H1 (cell line): ENCODE measurements at regions not wholly inside any gene's neighbourhood (a gene's known extent, or its start where the extent isn't known, plus 50 kb on each side); places are given as distances from the start of the nearest gene placed in this dataset.

Experiments
- CTCF ChIP-seq, 3 experiments: IDR thresholded peaks; 1 replicate in 2 of 3; 2 replicates in 1 of 3; pipeline versions ENCODE4 v1.5.1 to v1.6.1; 2011; ENCODE audit warnings: low read length in 3 of 3, mild to moderate bottlenecking in 3 of 3, inconsistent platforms in 2 of 3, low read depth in 1 of 3, moderate library complexity in 1 of 3; ENCODE audit not compliant: insufficient read depth in 1 of 3; ENCODE audit errors: control extremely low read depth in 1 of 3
- RBBP5 ChIP-seq: IDR thresholded peaks from 2 replicates; pipeline ENCODE4 v1.7.1; 2012; ENCODE audit warnings: low read depth, mild to moderate bottlenecking, inconsistent platforms, low read length, moderate library complexity, borderline replicate concordance
- SIN3A ChIP-seq, 2 experiments: IDR thresholded peaks in 1 of 2; conservative IDR thresholded peaks in 1 of 2; 2 replicates each; pipeline ENCODE4 v1.6.1; 2011 to 2012; ENCODE audit warnings: low read length in 2 of 2, improper control_type of control experiment in 1 of 2, low read depth in 1 of 2, mild to moderate bottlenecking in 1 of 2

GRCh38 chr21:28344985-28345384 lies 647.7 kb downstream of the LTN1 start (continued):
- TF ChIP-seq RBBP5 (no peak), SIN3A (conservative IDR thresholded peaks at IDR 0.05 in 1 of 2, IDR thresholded peaks at IDR 0.05 in 1 of 2; ENCODE audit: low read depth in 1 of 2, low read length in 2 of 2) (no peak), CTCF (IDR thresholded peaks at IDR 0.05; ENCODE audit: control extremely low read depth in 1 of 3, insufficient read depth in 1 of 3, low read depth in 1 of 3, low read length in 3 of 3) (no peak)
